IMR-90 (cell line): ENCODE measurements at regions not wholly inside any gene's neighbourhood (a gene's known extent, or its start where the extent isn't known, plus 50 kb on each side); places are given as distances from the start of the nearest gene placed in this dataset.
A peak's percentile ranks its signal among the peaks of the same experiment; 100 is the strongest.

Source experiments
- ATAC-seq: fragments of 200-7000 bp; cut with Tn5 transposase; 2 replicates; pipeline ENCODE4 v1.9.1; 2020; ENCODE audit warnings: low read depth, mild to moderate bottlenecking, moderate library complexity
- BruUV-seq: library from RNA; stranded (reverse); fragments of 400-500 nt; replicated peaks from 2 replicates; lab custom pipeline; 2021; lab: Mats Ljungman, UMichigan
- CTCF ChIA-PET: fragments of 300-600 bp; formaldehyde crosslinking; extraction: SDS; loops from one replicate; lab custom pipeline; 2021; ENCODE audit warnings: antibody characterized with exemption; lab: Yijun Ruan, JAX
- POLR2A ChIA-PET: fragments of 300-600 bp; sonication (Branson Sonifier 250); formaldehyde crosslinking; loops from one replicate; lab custom pipeline; 2022; ENCODE audit warnings: antibody characterized with exemption; ENCODE audit not compliant: unreplicated experiment; lab: Charles Lee
- DNase-seq: peaks from one replicate; pipeline ENCODE4 v3.0.0; 2013
- H2AFZ ChIP-seq: replicated peaks from 2 replicates; pipeline ENCODE3; 2013; ENCODE audit warnings: low read length, mild to moderate bottlenecking; ENCODE audit not compliant: poor library complexity
- H2AK5ac ChIP-seq: 2 replicates; pipeline ENCODE4 v1.6.1; 2013; ENCODE audit warnings: low read depth, low read length, inconsistent platforms
- H2AK9ac ChIP-seq: replicated peaks from 2 replicates; pipeline ENCODE3; 2013; ENCODE audit warnings: mild to moderate bottlenecking, low read depth, low read length, moderate library complexity; ENCODE audit not compliant: poor library complexity
- H2BK120ac ChIP-seq: 2 replicates; pipeline ENCODE4 v1.6.1; 2013; ENCODE audit warnings: low read depth, low read length, inconsistent platforms
- H2BK15ac ChIP-seq: 3 replicates; pipeline ENCODE4 v1.6.1; 2013; ENCODE audit warnings: low read depth, low read length, inconsistent platforms
- H2BK20ac ChIP-seq: 2 replicates; pipeline ENCODE4 v1.6.1; 2013; ENCODE audit warnings: low read depth, mild to moderate bottlenecking, inconsistent platforms, low read length, moderate library complexity
- H2BK5ac ChIP-seq: 2 replicates; pipeline ENCODE4 v1.6.1; 2013; ENCODE audit warnings: mild to moderate bottlenecking, low read depth, low read length, inconsistent platforms; ENCODE audit not compliant: poor library complexity, severe bottlenecking
- H3K14ac ChIP-seq: replicated peaks from 2 replicates; pipeline ENCODE4 v1.6.1; 2013; ENCODE audit warnings: low read depth, low read length, inconsistent platforms
- H3K18ac ChIP-seq: 2 replicates; pipeline ENCODE4 v1.6.1; 2013; ENCODE audit warnings: low read depth, low read length, control low read depth
- H3K23ac ChIP-seq: 2 replicates; pipeline ENCODE4 v1.6.1; 2013; ENCODE audit warnings: low read depth, low read length, inconsistent platforms
- H3K27ac ChIP-seq: 2 replicates; pipeline ENCODE4 v1.5.1; 2013; ENCODE audit warnings: mild to moderate bottlenecking, control low read depth, low read length; ENCODE audit not compliant: insufficient read depth
- H3K27me3 ChIP-seq: 2 replicates; pipeline ENCODE4 v1.6.1; 2013; ENCODE audit warnings: low read length; ENCODE audit not compliant: control insufficient read depth, insufficient read depth
- H3K36me3 ChIP-seq: 2 replicates; pipeline ENCODE4 v1.6.1; 2013; ENCODE audit warnings: low read length, mixed read lengths; ENCODE audit not compliant: control insufficient read depth, insufficient read depth
- H3K4ac ChIP-seq: 2 replicates; pipeline ENCODE4 v1.6.1; 2013; ENCODE audit warnings: low read depth, low read length, inconsistent platforms
- H3K4me1 ChIP-seq: 2 replicates; pipeline ENCODE4 v1.6.1; 2013; ENCODE audit warnings: low read length, mixed read lengths; ENCODE audit not compliant: control insufficient read depth, insufficient read depth
- H3K4me2 ChIP-seq: 2 replicates; pipeline ENCODE4 v1.6.1; 2013; ENCODE audit warnings: low read depth, mild to moderate bottlenecking, control low read depth, low read length, moderate library complexity
- H3K4me3 ChIP-seq: 2 replicates; pipeline ENCODE4 v1.5.1; 2013; ENCODE audit warnings: low read depth, mild to moderate bottlenecking, control low read depth, low read length, moderate library complexity; ENCODE audit not compliant: insufficient read depth
- H3K56ac ChIP-seq: 2 replicates; pipeline ENCODE4 v1.6.1; 2013; ENCODE audit warnings: low read length, inconsistent platforms; ENCODE audit not compliant: insufficient read depth; ENCODE audit errors: extremely low read depth
- H3K79me1 ChIP-seq, 2 experiments: 2 replicates each; pipeline ENCODE4 v1.6.1; 2013; ENCODE audit warnings: low read length in 2 of 2, inconsistent platforms in 1 of 2, low read depth in 1 of 2
- H3K9ac ChIP-seq: 2 replicates; pipeline ENCODE4 v1.6.1; 2013; ENCODE audit warnings: low read depth, low read length, control low read depth
- H3K9me1 ChIP-seq: 2 replicates; pipeline ENCODE4 v1.6.1; 2013; ENCODE audit warnings: low read length, inconsistent platforms; ENCODE audit not compliant: insufficient read depth
- H3K9me3 ChIP-seq: 2 replicates; pipeline ENCODE4 v1.6.1; 2013; ENCODE audit warnings: low read length; ENCODE audit not compliant: control insufficient read depth, insufficient read depth
- H4K20me1 ChIP-seq: 2 replicates; pipeline ENCODE4 v1.6.1; 2013; ENCODE audit warnings: low read length, inconsistent platforms; ENCODE audit not compliant: insufficient read depth
- H4K5ac ChIP-seq: 2 replicates; pipeline ENCODE4 v1.6.1; 2013; ENCODE audit warnings: mild to moderate bottlenecking, low read depth, low read length, control low read depth
- H4K8ac ChIP-seq, 2 experiments: 2 replicates each; pipeline ENCODE4 v1.6.1; 2013; ENCODE audit warnings: low read depth in 2 of 2, low read length in 2 of 2, control low read depth in 1 of 2, inconsistent platforms in 1 of 2
- H4K91ac ChIP-seq: 2 replicates; pipeline ENCODE4 v1.6.1; 2013; ENCODE audit warnings: low read depth, low read length, inconsistent platforms; ENCODE audit not compliant: insufficient read depth
- BHLHE40 ChIP-seq: fragments of 150-350 bp; IDR thresholded peaks from 2 replicates; pipeline ENCODE4 v1.6.1; 2016; ENCODE audit warnings: mild to moderate bottlenecking, low read depth, low read length
- CEBPB ChIP-seq: IDR thresholded peaks from 2 replicates; pipeline ENCODE4 v1.6.1; 2012; ENCODE audit warnings: low read depth, low read length, improper control_type of control experiment
- CHD1 ChIP-seq: IDR thresholded peaks from 2 replicates; pipeline ENCODE4 v1.6.1; 2012; ENCODE audit warnings: low read depth, low read length, improper control_type of control experiment
- CTCF ChIP-seq: conservative IDR thresholded peaks from 2 replicates; pipeline ENCODE4 v1.5.1; 2012; ENCODE audit warnings: mild to moderate bottlenecking, low read depth, low read length, improper control_type of control experiment
- FOS ChIP-seq: fragments of 150-350 bp; IDR thresholded peaks from 2 replicates; pipeline ENCODE4 v1.6.1; 2016; ENCODE audit warnings: low read depth, low read length
- MAFK ChIP-seq: IDR thresholded peaks from 2 replicates; pipeline ENCODE4 v1.6.1; 2012; ENCODE audit warnings: low read depth, low read length, improper control_type of control experiment
- MXI1 ChIP-seq: IDR thresholded peaks from 2 replicates; pipeline ENCODE4 v1.6.1; 2012; ENCODE audit warnings: low read depth, mild to moderate bottlenecking, low read length, moderate library complexity, borderline replicate concordance
- NFE2L2 ChIP-seq: fragments of 150-350 bp; IDR thresholded peaks from 2 replicates; pipeline ENCODE4 v1.6.1; 2016; ENCODE audit warnings: low read depth, mild to moderate bottlenecking, low read length
- POLR2A ChIP-seq: IDR thresholded peaks from 2 replicates; pipeline ENCODE4 v1.6.1; 2012; ENCODE audit warnings: mild to moderate bottlenecking, low read depth, low read length
- RAD21 ChIP-seq: IDR thresholded peaks from 2 replicates; pipeline ENCODE4 v1.6.1; 2012; ENCODE audit warnings: low read length, improper control_type of control experiment
- RCOR1 ChIP-seq: IDR thresholded peaks from 2 replicates; pipeline ENCODE4 v1.6.1; 2012; ENCODE audit warnings: mild to moderate bottlenecking, low read length, improper control_type of control experiment; ENCODE audit not compliant: insufficient replicate concordance
- RFX5 ChIP-seq: IDR thresholded peaks from 2 replicates; pipeline ENCODE4 v1.8.0; 2012; ENCODE audit warnings: low read depth, mild to moderate bottlenecking, low read length, moderate library complexity
- SMC3 ChIP-seq: fragments of 150-350 bp; IDR thresholded peaks from 2 replicates; pipeline ENCODE4 v1.6.1; 2016; ENCODE audit warnings: low read depth, mild to moderate bottlenecking, antibody characterized with exemption, low read length, moderate library complexity
- WGBS, 2 experiments: methylation state at CpG; one replicate each; pipeline versions ENCODE4 v1.1.5 to v1.1.7; 2013; ENCODE audit warnings: missing lambda C conversion rate in 2 of 2; ENCODE audit not compliant: insufficient read length in 1 of 2; ENCODE audit errors: extremely low coverage in 2 of 2; 5-methylcytosine and 5-hydroxymethylcytosine counted together
- dilution Hi-C: fragments of 300-500 bp; cut with HindIII; formaldehyde crosslinking; loops from one replicate; pipeline ENCODE4 v1.14.3; 2018; ENCODE audit warnings: low sequenced_read_pairs; ENCODE audit not compliant: unreplicated experiment
- in situ Hi-C: fragments of 300-500 bp; cut with MboI; formaldehyde crosslinking; loops from 3 replicates; pipeline ENCODE4 v1.14.3; 2019; ENCODE audit warnings: low sequenced_read_pairs, inconsistent platforms, mixed read lengths
- intact Hi-C: fragments of 100-400 bp; cut with micrococcal nuclease; formaldehyde crosslinking; loops from 2 replicates; pipeline ENCODE4 v1.10.0; 2022
- TF ChIP-seq, protein P1 (sequence below): fragments of 150-350 bp; IDR thresholded peaks from 2 replicates; pipeline ENCODE4 v1.6.1; 2017; ENCODE audit warnings: mild to moderate bottlenecking, antibody characterized with exemption, low read length, low read depth

DNA sequence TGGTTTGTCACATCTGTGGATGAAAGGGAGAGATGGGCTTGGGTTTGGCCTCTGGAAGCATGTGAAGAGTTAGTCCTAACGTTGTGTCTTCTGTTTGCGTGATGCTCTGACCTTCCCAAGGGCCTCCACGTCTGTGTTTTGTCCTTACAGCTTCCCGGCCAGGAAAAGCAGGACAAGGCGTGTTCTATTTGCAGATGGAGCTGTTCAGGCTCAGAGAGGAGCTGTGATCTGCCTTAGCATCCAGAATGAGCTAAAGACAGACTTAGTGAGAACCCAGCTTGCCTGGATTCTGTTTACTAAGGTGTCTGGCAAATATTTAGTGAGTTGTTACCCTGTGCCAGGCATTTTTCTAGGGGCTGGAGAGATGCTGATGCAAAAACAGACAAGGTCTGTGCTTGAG is 282.1 kb downstream of the CBLN1 start:
- WGBS, 2 experiments, result no CpG with 5 or more reads among the region's 5 CpGs
- no peak overlapping the region for H3K4me2 ChIP-seq
- no peaks in the 10 kb centered on the region for H3K9me3 ChIP-seq
- no peak overlapping the region for H3K23ac ChIP-seq
- H3K18ac ChIP-seq, result no peak overlapping the region
- peak overlapping the region; percentile 59 for H2AK9ac ChIP-seq
- no peak overlapping the region for H4K8ac ChIP-seq
- no peak overlapping the region for H3K56ac ChIP-seq
- no peaks in the 10 kb centered on the region for H3K79me1 ChIP-seq
- no peak overlapping the region for H2BK5ac ChIP-seq
- peaks cover 14% of the 10 kb centered on the region for H3K27me3 ChIP-seq
- CTCF ChIA-PET, result no interaction called here
- no peak overlapping the region for H4K91ac ChIP-seq
- H2BK15ac ChIP-seq, result no peak overlapping the region
- DNase-seq (no peak), ATAC-seq (peak; percentile 35; the same call in 1 of the 2 replicates)
- H2BK120ac ChIP-seq, result no peak overlapping the region
- no peak overlapping the region for H3K4me3 ChIP-seq
- intact Hi-C loops, result no loop called here
- H3K9me1 ChIP-seq, result no peaks in the 10 kb centered on the region
- TF ChIP-seq FOS (no peak), MAFK (no peak), SMC3 (no peak), RCOR1 (no peak), CHD1 (no peak), POLR2A (no peak), NFE2L2 (no peak), MXI1 (no peak), RFX5 (no peak), CEBPB (no peak), CTCF (no peak), RAD21 (no peak), BHLHE40 (no peak)
- TF ChIP-seq, protein P1, sequence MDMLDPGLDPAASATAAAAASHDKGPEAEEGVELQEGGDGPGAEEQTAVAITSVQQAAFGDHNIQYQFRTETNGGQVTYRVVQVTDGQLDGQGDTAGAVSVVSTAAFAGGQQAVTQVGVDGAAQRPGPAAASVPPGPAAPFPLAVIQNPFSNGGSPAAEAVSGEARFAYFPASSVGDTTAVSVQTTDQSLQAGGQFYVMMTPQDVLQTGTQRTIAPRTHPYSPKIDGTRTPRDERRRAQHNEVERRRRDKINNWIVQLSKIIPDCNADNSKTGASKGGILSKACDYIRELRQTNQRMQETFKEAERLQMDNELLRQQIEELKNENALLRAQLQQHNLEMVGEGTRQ, result no peak
- BruUV-seq, result no TSS peak
- POLR2A ChIA-PET, result interaction anchor here (0.6 kb wide), 1 partner anchor 16 kb away, joined by 3 read pairs; no protein-coding TSS in a partner anchor
- in situ Hi-C loops, result no loop called here
- H3K9ac ChIP-seq, result no peak overlapping the region
- H2AK5ac ChIP-seq, result no peak overlapping the region
- H4K5ac ChIP-seq, result no peak overlapping the region
- H3K27ac ChIP-seq, result no peak overlapping the region
- no peak overlapping the region for H3K14ac ChIP-seq
- H4K20me1 ChIP-seq, result no peaks in the 10 kb centered on the region
- no peaks in the 10 kb centered on the region for H3K36me3 ChIP-seq
- H3K4ac ChIP-seq, result no peak overlapping the region
- H2AFZ ChIP-seq, result peak overlapping the region; percentile 37
- dilution Hi-C loops, result no loop called here
- H2BK20ac ChIP-seq, result no peak overlapping the region
- no peaks in the 10 kb centered on the region for H3K4me1 ChIP-seq
